Neural progenitor cell (in vitro differentiated cells): ENCODE measurements at regions not wholly inside any gene's neighbourhood (a gene's known extent, or its start where the extent isn't known, plus 50 kb on each side); places are given as distances from the start of the nearest gene placed in this dataset.

Experiments used
- CTCF ChIP-seq: fragments of 200-600 bp; sonication (generic); IDR thresholded peaks from 2 replicates; pipeline ENCODE4 v1.5.1; 2017; ENCODE audit warnings: antibody characterized with exemption, mild to moderate bottlenecking
- EZH2 ChIP-seq: fragments of 200-600 bp; sonication (generic); IDR thresholded peaks from 2 replicates; pipeline ENCODE4 v1.6.1; 2017; ENCODE audit warnings: antibody characterized with exemption, mild to moderate bottlenecking, moderate library complexity

GRCh38 chr14:106291626-106292025, 765.2 kb downstream of the TMEM121 start:
- TF ChIP-seq CTCF (no peak), EZH2 (no peak)
